ENCODE measurements at regions not wholly inside any gene's neighbourhood (a gene's known extent, or its start where the extent isn't known, plus 50 kb on each side); places are given as distances from the start of the nearest gene placed in this dataset.

DNA sequence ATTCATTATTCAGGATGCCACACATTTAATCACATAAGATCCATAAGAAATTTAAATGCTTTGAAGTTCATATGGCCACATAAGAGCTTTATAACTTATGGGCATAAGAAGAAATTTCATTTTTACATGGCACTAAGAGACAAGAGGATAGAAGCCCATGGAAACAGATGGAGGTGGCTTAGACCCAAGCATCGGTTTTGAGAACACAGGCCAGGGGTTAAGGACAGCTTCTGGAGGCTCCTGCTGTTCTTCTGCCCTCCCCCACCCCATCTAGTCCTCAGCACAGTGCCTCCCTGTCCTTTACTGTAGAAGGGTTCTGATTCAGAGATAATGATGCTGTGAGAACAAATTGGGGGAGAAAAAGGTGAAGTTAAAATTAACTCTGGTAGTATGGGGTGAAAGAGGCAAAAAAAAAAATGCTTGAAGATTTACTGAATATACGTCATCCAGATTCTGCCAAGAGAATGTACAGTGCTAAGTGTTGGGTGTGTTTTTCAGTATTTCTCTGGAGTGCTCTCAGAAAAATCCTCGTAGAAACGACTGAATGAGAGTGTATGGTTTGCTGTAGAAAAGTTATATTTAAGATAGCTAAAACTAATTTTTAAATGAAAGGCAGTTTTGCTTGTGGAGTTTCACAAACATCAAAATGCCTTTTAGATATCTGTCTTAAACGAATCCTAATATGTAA is 539.7 kb downstream of the QKI start:
- Histone ChIP-seq H3K4me1 (ENCODE audit: insufficient read depth, low read length) (no peaks in the 10 kb centered on the region), H3K27ac (ENCODE audit: low read depth in 1 of 2, low read length in 2 of 2) (no peak overlapping the region), H3K9me3 (ENCODE audit: control insufficient read depth in 1 of 2, insufficient read depth in 1 of 2, low read length in 2 of 2) (no peaks in the 10 kb centered on the region), H3K27me3 (ENCODE audit: control insufficient read depth in 1 of 2, insufficient read depth in 2 of 2, low read length in 2 of 2) (peaks cover 6 to 8% of the 10 kb centered on the region in 2 experiments), H3K36me3 (ENCODE audit: insufficient read depth, low read length) (no peaks in the 10 kb centered on the region), H3K4me3 (ENCODE audit: low read length) (no peak overlapping the region)
- intact Hi-C loops (cut with DNase I, micrococcal nuclease) = no loop called here
- ChIA-PET POLR2A (no interaction called here), CTCF (no interaction called here)
- Mint-ChIP-seq H3K9me3 (no peaks in the 10 kb centered on the region), H3K27me3 (peaks cover 64% of the 10 kb centered on the region), H3K4me1 (ENCODE audit: low read depth) (no peaks in the 10 kb centered on the region), H3K27ac (no peak overlapping the region), H3K4me3 (no peak overlapping the region), H3K36me3 (ENCODE audit: low read depth) (no peaks in the 10 kb centered on the region)
- ATAC-seq (ENCODE audit: poor library complexity) (no peak), DNase-seq (no peak)
- TF ChIP-seq, protein P1, sequence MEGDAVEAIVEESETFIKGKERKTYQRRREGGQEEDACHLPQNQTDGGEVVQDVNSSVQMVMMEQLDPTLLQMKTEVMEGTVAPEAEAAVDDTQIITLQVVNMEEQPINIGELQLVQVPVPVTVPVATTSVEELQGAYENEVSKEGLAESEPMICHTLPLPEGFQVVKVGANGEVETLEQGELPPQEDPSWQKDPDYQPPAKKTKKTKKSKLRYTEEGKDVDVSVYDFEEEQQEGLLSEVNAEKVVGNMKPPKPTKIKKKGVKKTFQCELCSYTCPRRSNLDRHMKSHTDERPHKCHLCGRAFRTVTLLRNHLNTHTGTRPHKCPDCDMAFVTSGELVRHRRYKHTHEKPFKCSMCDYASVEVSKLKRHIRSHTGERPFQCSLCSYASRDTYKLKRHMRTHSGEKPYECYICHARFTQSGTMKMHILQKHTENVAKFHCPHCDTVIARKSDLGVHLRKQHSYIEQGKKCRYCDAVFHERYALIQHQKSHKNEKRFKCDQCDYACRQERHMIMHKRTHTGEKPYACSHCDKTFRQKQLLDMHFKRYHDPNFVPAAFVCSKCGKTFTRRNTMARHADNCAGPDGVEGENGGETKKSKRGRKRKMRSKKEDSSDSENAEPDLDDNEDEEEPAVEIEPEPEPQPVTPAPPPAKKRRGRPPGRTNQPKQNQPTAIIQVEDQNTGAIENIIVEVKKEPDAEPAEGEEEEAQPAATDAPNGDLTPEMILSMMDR (IDR thresholded peaks at IDR 0.05) = no peak

DNA sequence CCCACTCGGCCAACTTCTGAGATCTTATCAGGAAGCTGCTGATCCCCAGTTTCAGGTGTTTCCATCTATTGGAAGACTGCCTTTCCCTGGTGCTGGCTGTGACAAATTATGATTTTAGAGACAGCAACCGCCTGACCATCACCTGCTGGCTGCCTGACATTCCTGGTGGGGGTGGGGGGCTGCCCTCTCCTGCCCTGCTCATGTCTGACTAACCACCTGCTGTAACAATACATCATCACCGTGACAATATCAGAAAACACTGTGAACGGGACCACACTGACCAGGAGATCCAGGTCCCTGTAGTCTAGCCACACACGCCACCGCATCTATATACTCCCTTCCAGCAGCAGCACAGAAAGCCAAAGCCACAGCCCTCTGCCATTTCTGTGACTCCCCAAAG is 537.5 kb downstream of the QKI start:
- Mint-ChIP-seq H3K4me1 (ENCODE audit: low read depth) (no peaks in the 10 kb centered on the region), H3K4me3 (no peak overlapping the region), H3K27ac (no peak overlapping the region), H3K9me3 (no peaks in the 10 kb centered on the region), H3K27me3 (peaks cover 71% of the 10 kb centered on the region), H3K36me3 (ENCODE audit: low read depth) (no peaks in the 10 kb centered on the region)
- H3K9me3 ChIP-seq (ENCODE audit: control insufficient read depth in 1 of 2, insufficient read depth in 1 of 2, low read length in 2 of 2) = no peaks in the 10 kb centered on the region
- intact Hi-C loops (cut with DNase I, micrococcal nuclease) = no loop called here
- no peaks in the 10 kb centered on the region for H3K4me1 ChIP-seq (ENCODE audit: insufficient read depth, low read length)
- no peaks in the 10 kb centered on the region for H3K36me3 ChIP-seq (ENCODE audit: insufficient read depth, low read length)
- ATAC-seq (ENCODE audit: poor library complexity) (no peak), DNase-seq (no peak)
- no peak overlapping the region for H3K27ac ChIP-seq (ENCODE audit: low read depth in 1 of 2, low read length in 2 of 2)
- TF ChIP-seq, protein P1 (IDR thresholded peaks at IDR 0.05) = no peak
- H3K27me3 ChIP-seq (ENCODE audit: control insufficient read depth in 1 of 2, insufficient read depth in 2 of 2, low read length in 2 of 2) = peaks cover 6 to 8% of the 10 kb centered on the region in 2 experiments
- ChIA-PET POLR2A (no interaction called here), CTCF (no interaction called here)
- H3K4me3 ChIP-seq (ENCODE audit: low read length) = no peak overlapping the region

DNA sequence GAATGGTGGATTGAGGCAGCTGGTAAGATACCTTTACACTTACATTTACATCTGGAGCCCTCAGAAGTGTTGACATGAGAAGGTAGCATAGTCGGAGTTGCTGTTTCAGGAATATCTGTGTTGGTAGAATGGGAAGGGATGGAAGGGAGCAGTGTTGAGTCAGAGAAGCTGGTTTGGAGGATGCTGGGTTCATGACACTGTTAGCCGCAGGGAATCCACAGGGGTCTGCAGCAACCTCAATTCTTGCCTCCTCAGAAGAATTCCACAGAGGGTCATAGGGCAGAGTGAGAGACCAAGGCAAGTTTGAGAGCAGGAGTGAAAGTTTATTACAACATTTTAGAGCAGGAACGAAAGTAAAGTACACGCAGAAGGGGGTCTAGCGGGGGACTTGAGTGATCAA is 536.8 kb downstream of the QKI start:
- DNase-seq (no peak), ATAC-seq (ENCODE audit: poor library complexity) (no peak)
- H3K27me3 Mint-ChIP-seq = peaks cover 66% of the 10 kb centered on the region
- Histone ChIP-seq H3K36me3 (ENCODE audit: insufficient read depth, low read length) (no peaks in the 10 kb centered on the region), H3K4me1 (ENCODE audit: insufficient read depth, low read length) (no peaks in the 10 kb centered on the region), H3K27me3 (ENCODE audit: control insufficient read depth in 1 of 2, insufficient read depth in 2 of 2, low read length in 2 of 2) (peaks cover 6 to 8% of the 10 kb centered on the region in 2 experiments), H3K9me3 (ENCODE audit: control insufficient read depth in 1 of 2, insufficient read depth in 1 of 2, low read length in 2 of 2) (no peaks in the 10 kb centered on the region), H3K27ac (ENCODE audit: low read depth in 1 of 2, low read length in 2 of 2) (no peak overlapping the region), H3K4me3 (ENCODE audit: low read length) (no peak overlapping the region)
- H3K27ac Mint-ChIP-seq = no peak overlapping the region
- H3K4me3 Mint-ChIP-seq = no peak overlapping the region
- no peaks in the 10 kb centered on the region for H3K36me3 Mint-ChIP-seq (ENCODE audit: low read depth)
- CTCF ChIA-PET = no interaction called here
- no peaks in the 10 kb centered on the region for H3K9me3 Mint-ChIP-seq
- POLR2A ChIA-PET = no interaction called here
- TF ChIP-seq, protein P1 (IDR thresholded peaks at IDR 0.05) = no peak
- intact Hi-C loops (cut with DNase I, micrococcal nuclease) = no loop called here
- no peaks in the 10 kb centered on the region for H3K4me1 Mint-ChIP-seq (ENCODE audit: low read depth)

Data from CD4-positive, alpha-beta T cell (primary cell).